ACC112 (cell line): ENCODE measurements at regions not wholly inside any gene's neighbourhood (a gene's known extent, or its start where the extent isn't known, plus 50 kb on each side); places are given as distances from the start of the nearest gene placed in this dataset.

ENCODE experiments used
- H2AFZ ChIP-seq: fragments of 200-600 bp; sonication (generic); one replicate; pipeline ENCODE4 v1.6.0; 2017; ENCODE audit warnings: antibody characterized with exemption, low read length; ENCODE audit not compliant: unreplicated experiment
- H3K27ac ChIP-seq: fragments of 200-600 bp; sonication (generic); 2 replicates; pipeline ENCODE4 v1.5.1; 2014; ENCODE audit warnings: low read depth, mild to moderate bottlenecking, antibody characterized with exemption, low read length, moderate library complexity
- H3K27me3 ChIP-seq: fragments of 200-600 bp; sonication (generic); 2 replicates; pipeline ENCODE4 v1.6.1; 2014; ENCODE audit warnings: mild to moderate bottlenecking, antibody characterized with exemption, low read length, moderate library complexity, mixed read lengths; ENCODE audit not compliant: insufficient read depth
- H3K36me3 ChIP-seq: fragments of 200-600 bp; sonication (generic); 2 replicates; pipeline ENCODE4 v1.6.1; 2016; ENCODE audit warnings: mild to moderate bottlenecking, antibody characterized with exemption, low read length, moderate library complexity, mixed read lengths; ENCODE audit not compliant: insufficient read depth
- H3K4me1 ChIP-seq: fragments of 200-600 bp; sonication (generic); one replicate; pipeline ENCODE4 v1.6.1; 2016; ENCODE audit warnings: low read length, mixed read lengths; ENCODE audit not compliant: insufficient read depth, unreplicated experiment, control insufficient read depth
- H3K4me3 ChIP-seq: fragments of 200-600 bp; sonication (generic); 2 replicates; pipeline ENCODE4 v1.5.1; 2014; ENCODE audit warnings: mild to moderate bottlenecking, low read depth, low read length
- H3K79me2 ChIP-seq: fragments of 200-600 bp; sonication (generic); one replicate; pipeline ENCODE4 v1.6.0; 2016; ENCODE audit warnings: low read length; ENCODE audit not compliant: control insufficient read depth, unreplicated experiment, insufficient read depth

- no peaks in the 10 kb centered on the region for H3K79me2 ChIP-seq
- H3K27ac ChIP-seq: no peak overlapping the region
- no peak overlapping the region for H2AFZ ChIP-seq
These were observed 201.9 kb upstream of the CST7 start for GRCh38 chr20:24747010-24747712.

GRCh38 chr20:24747881-24748595 lies 201.0 kb upstream of the CST7 start:
- no peaks in the 10 kb centered on the region for H3K79me2 ChIP-seq
- H3K27me3 ChIP-seq: no peaks in the 10 kb centered on the region; the same call in 1 of the 2 replicates
- no peaks in the 10 kb centered on the region for H3K36me3 ChIP-seq
- no peaks in the 10 kb centered on the region for H3K4me1 ChIP-seq
- no peak overlapping the region for H2AFZ ChIP-seq
- no peak overlapping the region for H3K4me3 ChIP-seq
- H3K27ac ChIP-seq: no peak overlapping the region

More at GRCh38 chr20:24747010-24747712, 201.9 kb upstream of the CST7 start:
- H3K36me3 ChIP-seq: no peaks in the 10 kb centered on the region
- no peaks in the 10 kb centered on the region; the same call in 1 of the 2 replicates for H3K27me3 ChIP-seq
- no peaks in the 10 kb centered on the region for H3K4me1 ChIP-seq
- no peak overlapping the region for H3K4me3 ChIP-seq

- H3K36me3 ChIP-seq: no peaks in the 10 kb centered on the region
- no peaks in the 10 kb centered on the region for H3K79me2 ChIP-seq
- H3K4me3 ChIP-seq: no peak overlapping the region
- no peak overlapping the region for H3K27ac ChIP-seq
- H3K27me3 ChIP-seq: peaks cover 9% of the 10 kb centered on the region; the same call in 1 of the 2 replicates
- no peak overlapping the region for H2AFZ ChIP-seq
- no peaks in the 10 kb centered on the region for H3K4me1 ChIP-seq
These were observed 197.5 kb upstream of the CST7 start for GRCh38 chr20:24751551-24751950.

- no peaks in the 10 kb centered on the region for H3K36me3 ChIP-seq
- H3K27me3 ChIP-seq: peaks cover 9% of the 10 kb centered on the region; the same call in 1 of the 2 replicates
- no peaks in the 10 kb centered on the region for H3K79me2 ChIP-seq
- H3K4me3 ChIP-seq: no peak overlapping the region
- no peak overlapping the region for H3K27ac ChIP-seq
- no peak overlapping the region for H2AFZ ChIP-seq
- H3K4me1 ChIP-seq: no peaks in the 10 kb centered on the region
These were observed 196.5 kb upstream of the CST7 start for GRCh38 chr20:24752612-24753011.

- Histone ChIP-seq H3K79me2 (no peaks in the 10 kb centered on the region), H3K27me3 (peaks cover 9% of the 10 kb centered on the region; the same call in 1 of the 2 replicates), H3K4me1 (no peaks in the 10 kb centered on the region), H3K36me3 (no peaks in the 10 kb centered on the region), H2AFZ (no peak overlapping the region), H3K27ac (no peak overlapping the region), H3K4me3 (no peak overlapping the region)
These were observed 195.9 kb upstream of the CST7 start for GRCh38 chr20:24753130-24753529.

GRCh38 chr20:24754691-24755090 lies 194.4 kb upstream of the CST7 start:
- Histone ChIP-seq H3K79me2 (no peaks in the 10 kb centered on the region), H3K27ac (no peak overlapping the region), H3K27me3 (peaks cover 18% of the 10 kb centered on the region), H3K4me1 (no peaks in the 10 kb centered on the region), H2AFZ (no peak overlapping the region), H3K4me3 (no peak overlapping the region), H3K36me3 (no peaks in the 10 kb centered on the region)

GRCh38 chr20:24755411-24755922 lies 193.6 kb upstream of the CST7 start:
- H3K27ac ChIP-seq: no peak overlapping the region
- no peaks in the 10 kb centered on the region for H3K79me2 ChIP-seq
- no peaks in the 10 kb centered on the region for H3K36me3 ChIP-seq
- no peak overlapping the region for H2AFZ ChIP-seq
- peaks cover 26% of the 10 kb centered on the region for H3K27me3 ChIP-seq
- H3K4me1 ChIP-seq: no peaks in the 10 kb centered on the region
- no peak overlapping the region for H3K4me3 ChIP-seq

- H3K27me3 ChIP-seq: peaks cover 26% of the 10 kb centered on the region
- no peaks in the 10 kb centered on the region for H3K4me1 ChIP-seq
- H2AFZ ChIP-seq: no peak overlapping the region
- H3K36me3 ChIP-seq: no peaks in the 10 kb centered on the region
- H3K79me2 ChIP-seq: no peaks in the 10 kb centered on the region
- no peak overlapping the region for H3K4me3 ChIP-seq
- no peak overlapping the region for H3K27ac ChIP-seq
These were observed 192.6 kb upstream of the CST7 start for GRCh38 chr20:24756292-24757025.

- Histone ChIP-seq H2AFZ (no peak overlapping the region), H3K4me1 (no peaks in the 10 kb centered on the region), H3K36me3 (no peaks in the 10 kb centered on the region), H3K79me2 (no peaks in the 10 kb centered on the region), H3K4me3 (no peak overlapping the region), H3K27me3 (peaks cover 17% of the 10 kb centered on the region), H3K27ac (no peak overlapping the region)
These were observed 187.6 kb upstream of the CST7 start for GRCh38 chr20:24761220-24762065.

- Histone ChIP-seq H3K4me1 (no peaks in the 10 kb centered on the region), H2AFZ (no peak overlapping the region), H3K27me3 (peaks cover 17% of the 10 kb centered on the region), H3K79me2 (no peaks in the 10 kb centered on the region), H3K4me3 (no peak overlapping the region), H3K27ac (no peak overlapping the region), H3K36me3 (no peaks in the 10 kb centered on the region)
These were observed 186.7 kb upstream of the CST7 start for GRCh38 chr20:24762371-24762770.
